ENCODE measurements at regions not wholly inside any gene's neighbourhood (a gene's known extent, or its start where the extent isn't known, plus 50 kb on each side); places are given as distances from the start of the nearest gene placed in this dataset.

- TF ChIP-seq, protein P1, sequence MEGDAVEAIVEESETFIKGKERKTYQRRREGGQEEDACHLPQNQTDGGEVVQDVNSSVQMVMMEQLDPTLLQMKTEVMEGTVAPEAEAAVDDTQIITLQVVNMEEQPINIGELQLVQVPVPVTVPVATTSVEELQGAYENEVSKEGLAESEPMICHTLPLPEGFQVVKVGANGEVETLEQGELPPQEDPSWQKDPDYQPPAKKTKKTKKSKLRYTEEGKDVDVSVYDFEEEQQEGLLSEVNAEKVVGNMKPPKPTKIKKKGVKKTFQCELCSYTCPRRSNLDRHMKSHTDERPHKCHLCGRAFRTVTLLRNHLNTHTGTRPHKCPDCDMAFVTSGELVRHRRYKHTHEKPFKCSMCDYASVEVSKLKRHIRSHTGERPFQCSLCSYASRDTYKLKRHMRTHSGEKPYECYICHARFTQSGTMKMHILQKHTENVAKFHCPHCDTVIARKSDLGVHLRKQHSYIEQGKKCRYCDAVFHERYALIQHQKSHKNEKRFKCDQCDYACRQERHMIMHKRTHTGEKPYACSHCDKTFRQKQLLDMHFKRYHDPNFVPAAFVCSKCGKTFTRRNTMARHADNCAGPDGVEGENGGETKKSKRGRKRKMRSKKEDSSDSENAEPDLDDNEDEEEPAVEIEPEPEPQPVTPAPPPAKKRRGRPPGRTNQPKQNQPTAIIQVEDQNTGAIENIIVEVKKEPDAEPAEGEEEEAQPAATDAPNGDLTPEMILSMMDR (IDR thresholded peaks at IDR 0.05; ENCODE audit: borderline replicate concordance, extremely low read depth, low read length, poor library complexity, severe bottlenecking): no peak
- TF ChIP-seq EZH2 (IDR thresholded peaks at IDR 0.05; ENCODE audit: borderline replicate concordance, low read depth, low read length, severe bottlenecking): no peak
Measured at GRCh38 chr13:106152047-106152446, 383.4 kb downstream of the EFNB2 start.
